A673 (cell line): ENCODE measurements at regions not wholly inside any gene's neighbourhood (a gene's known extent, or its start where the extent isn't known, plus 50 kb on each side); places are given as distances from the start of the nearest gene placed in this dataset.

Experiments used
- BruUV-seq: library from RNA; stranded (reverse); fragments of 400-500 nt; replicated peaks from 2 replicates; lab custom pipeline; 2021; lab: Mats Ljungman, UMichigan
- CTCF ChIA-PET: fragments of 300-600 bp; sonication (Branson Sonifier 250); formaldehyde crosslinking; loops from one replicate; lab custom pipeline; 2022; ENCODE audit warnings: antibody characterized with exemption; lab: Charles Lee
- POLR2A ChIA-PET: fragments of 300-600 bp; sonication (Branson Sonifier 250); formaldehyde crosslinking; loops from one replicate; lab custom pipeline; 2022; ENCODE audit warnings: antibody characterized with exemption; ENCODE audit not compliant: low non-redundant PET; lab: Charles Lee
- DNase-seq: peaks from one replicate; pipeline ENCODE4 v3.0.0-alpha.2; 2015; ENCODE audit warnings: low spot score
- H3K27ac ChIP-seq: fragments of 200-600 bp; sonication (generic); 2 replicates; pipeline ENCODE4 v1.5.1; 2016; ENCODE audit warnings: mixed run types, low read depth, mild to moderate bottlenecking, mixed read lengths, antibody characterized with exemption, low read length; ENCODE audit not compliant: poor library complexity, severe bottlenecking
- H3K27me3 ChIP-seq: fragments of 200-600 bp; sonication (generic); replicated peaks from 2 replicates; pipeline ENCODE4 v1.6.1; 2017; ENCODE audit warnings: mixed run types, low read depth, mild to moderate bottlenecking, mixed read lengths, antibody characterized with exemption, low read length; ENCODE audit not compliant: insufficient read depth, poor library complexity
- H3K36me3 ChIP-seq: fragments of 200-600 bp; sonication (generic); 2 replicates; pipeline ENCODE4 v1.6.1; 2016; ENCODE audit warnings: mixed run types, mild to moderate bottlenecking, mixed read lengths, antibody characterized with exemption, low read length; ENCODE audit not compliant: insufficient read depth, poor library complexity, severe bottlenecking
- H3K4me1 ChIP-seq: fragments of 200-600 bp; sonication (generic); 2 replicates; pipeline ENCODE4 v1.6.1; 2017; ENCODE audit warnings: mixed run types, mild to moderate bottlenecking, mixed read lengths, antibody characterized with exemption, low read length; ENCODE audit not compliant: insufficient read depth, poor library complexity, severe bottlenecking
- H3K4me3 ChIP-seq: fragments of 200-600 bp; sonication (generic); 2 replicates; pipeline ENCODE4 v1.5.1; 2016; ENCODE audit warnings: low read depth, mixed run types, mild to moderate bottlenecking, mixed read lengths, low read length; ENCODE audit not compliant: poor library complexity, severe bottlenecking
- H3K9me3 ChIP-seq: fragments of 200-600 bp; sonication (generic); 2 replicates; pipeline ENCODE4 v1.6.1; 2016; ENCODE audit warnings: mixed run types, low read depth, mild to moderate bottlenecking, mixed read lengths, antibody characterized with exemption, low read length; ENCODE audit not compliant: poor library complexity, severe bottlenecking
- EZH2 ChIP-seq: fragments of 200-600 bp; sonication (generic); IDR thresholded peaks from 2 replicates; pipeline ENCODE4 v1.6.1; 2017; ENCODE audit warnings: borderline replicate concordance, low read depth, mild to moderate bottlenecking, mixed read lengths, antibody characterized with exemption, low read length; ENCODE audit not compliant: poor library complexity, severe bottlenecking
- intact Hi-C: fragments of 100-400 bp; cut with micrococcal nuclease; formaldehyde crosslinking; loops from one replicate; pipeline ENCODE4 v1.10.0; 2022; ENCODE audit not compliant: unreplicated experiment
- TF ChIP-seq, protein P1 (sequence below): fragments of 300-800, 200-600 bp; sonication (generic); conservative IDR thresholded peaks from 2 replicates; pipeline ENCODE4 v1.5.1; 2017; ENCODE audit warnings: low read depth, mild to moderate bottlenecking, antibody characterized with exemption, low read length, moderate library complexity, mixed read lengths

DNA sequence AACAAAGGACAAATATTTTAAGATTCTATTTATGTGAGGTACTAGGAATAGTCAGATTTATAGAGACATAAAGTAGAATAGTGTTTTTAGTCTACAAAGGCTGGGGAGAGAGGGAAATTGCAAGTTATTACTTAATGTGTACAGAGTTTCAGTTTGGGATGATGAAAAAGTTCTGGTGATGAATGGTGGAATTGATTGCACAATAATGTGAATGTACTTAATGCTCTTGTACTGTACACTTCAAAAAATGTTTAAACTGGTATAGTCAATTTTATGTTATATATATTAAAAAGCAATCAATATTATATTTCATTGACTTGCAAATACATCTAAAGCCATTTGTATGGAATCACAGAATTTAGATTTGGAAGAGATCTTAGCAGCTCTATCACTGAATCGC, 213.4 kb downstream of the PPP1R3A start:
- Histone ChIP-seq H3K36me3 (no peaks in the 10 kb centered on the region), H3K4me1 (no peaks in the 10 kb centered on the region), H3K27ac (no peak overlapping the region), H3K27me3 (no peaks in the 10 kb centered on the region), H3K4me3 (no peak overlapping the region), H3K9me3 (no peaks in the 10 kb centered on the region)
- intact Hi-C loops: no loop called here
- TF ChIP-seq, protein P1, sequence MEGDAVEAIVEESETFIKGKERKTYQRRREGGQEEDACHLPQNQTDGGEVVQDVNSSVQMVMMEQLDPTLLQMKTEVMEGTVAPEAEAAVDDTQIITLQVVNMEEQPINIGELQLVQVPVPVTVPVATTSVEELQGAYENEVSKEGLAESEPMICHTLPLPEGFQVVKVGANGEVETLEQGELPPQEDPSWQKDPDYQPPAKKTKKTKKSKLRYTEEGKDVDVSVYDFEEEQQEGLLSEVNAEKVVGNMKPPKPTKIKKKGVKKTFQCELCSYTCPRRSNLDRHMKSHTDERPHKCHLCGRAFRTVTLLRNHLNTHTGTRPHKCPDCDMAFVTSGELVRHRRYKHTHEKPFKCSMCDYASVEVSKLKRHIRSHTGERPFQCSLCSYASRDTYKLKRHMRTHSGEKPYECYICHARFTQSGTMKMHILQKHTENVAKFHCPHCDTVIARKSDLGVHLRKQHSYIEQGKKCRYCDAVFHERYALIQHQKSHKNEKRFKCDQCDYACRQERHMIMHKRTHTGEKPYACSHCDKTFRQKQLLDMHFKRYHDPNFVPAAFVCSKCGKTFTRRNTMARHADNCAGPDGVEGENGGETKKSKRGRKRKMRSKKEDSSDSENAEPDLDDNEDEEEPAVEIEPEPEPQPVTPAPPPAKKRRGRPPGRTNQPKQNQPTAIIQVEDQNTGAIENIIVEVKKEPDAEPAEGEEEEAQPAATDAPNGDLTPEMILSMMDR: no peak
- no peak for TF ChIP-seq EZH2
- CTCF ChIA-PET: no interaction called here
- no peak for DNase-seq
- POLR2A ChIA-PET: no interaction called here
- BruUV-seq: no TSS peak

DNA sequence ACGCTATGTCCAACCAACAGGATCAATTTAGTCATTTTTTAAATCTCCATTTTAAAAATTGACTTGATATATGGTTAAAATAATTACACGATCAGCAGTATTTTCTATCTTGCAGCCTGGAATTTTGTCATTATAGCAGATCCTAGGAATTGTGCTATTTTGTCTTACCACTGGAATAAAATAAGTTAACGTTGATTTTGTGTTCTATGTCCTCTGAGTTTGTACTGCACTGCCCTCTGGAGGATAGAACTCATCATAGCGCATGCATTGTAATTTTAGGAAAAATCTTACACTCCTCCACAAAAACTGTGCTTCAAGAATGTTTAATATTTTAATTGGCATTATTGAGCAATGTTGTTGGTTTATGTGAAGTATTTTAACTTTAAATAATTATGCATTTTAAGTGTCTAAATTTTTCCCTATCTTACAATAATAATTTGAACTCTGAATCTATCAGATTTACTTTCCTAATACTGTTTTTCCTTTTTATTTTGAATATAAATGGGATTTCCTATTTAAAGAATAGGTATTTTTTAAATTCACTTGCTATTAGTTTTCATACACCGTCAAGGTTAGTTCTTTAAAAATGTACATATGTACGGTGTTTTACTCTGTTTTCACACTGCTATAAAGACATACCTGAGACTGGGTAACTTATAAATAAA, 220.1 kb downstream of the PPP1R3A start:
- H3K27me3 ChIP-seq: peaks cover 16% of the 10 kb centered on the region
- H3K27ac ChIP-seq: no peak overlapping the region
- H3K9me3 ChIP-seq: no peaks in the 10 kb centered on the region
- CTCF ChIA-PET: no interaction called here
- no peaks in the 10 kb centered on the region for H3K36me3 ChIP-seq
- intact Hi-C loops: loop anchor here (2.0 to 5.0 kb wide), 4 partner anchors 296 to 1146 kb away; no protein-coding TSS in a partner anchor
- H3K4me1 ChIP-seq: no peaks in the 10 kb centered on the region
- POLR2A ChIA-PET: no interaction called here
- no peak overlapping the region for H3K4me3 ChIP-seq
- TF ChIP-seq, protein P1: peak; percentile 83
- no peak for TF ChIP-seq EZH2
- peak; percentile 56 for DNase-seq
- BruUV-seq: no TSS peak

DNA sequence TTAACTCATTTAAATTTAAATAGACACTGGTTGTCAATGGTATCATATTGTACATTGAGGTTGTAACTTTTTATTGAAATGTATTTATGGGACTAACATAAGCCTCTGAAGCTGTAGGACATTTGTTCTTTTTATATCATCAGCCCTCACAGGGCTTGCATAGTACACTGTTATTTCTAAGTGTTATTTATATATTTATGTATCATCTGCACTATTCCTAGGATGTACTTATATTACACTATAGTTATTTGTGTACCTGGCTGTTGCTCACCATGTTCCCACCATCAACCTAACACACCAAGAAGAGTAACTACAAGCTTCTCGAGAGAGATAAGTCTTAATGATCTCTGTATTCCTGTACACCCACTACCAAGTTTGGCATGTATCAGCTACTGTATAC, 224.7 kb downstream of the PPP1R3A start:
- peaks cover 12% of the 10 kb centered on the region for H3K27me3 ChIP-seq
- H3K9me3 ChIP-seq: no peaks in the 10 kb centered on the region
- no peak overlapping the region for H3K4me3 ChIP-seq
- H3K4me1 ChIP-seq: no peaks in the 10 kb centered on the region
- TF ChIP-seq, protein P1: no peak
- no peak for TF ChIP-seq EZH2
- intact Hi-C loops: no loop called here
- BruUV-seq: no TSS peak
- DNase-seq: no peak
- ChIA-PET POLR2A (no interaction called here), CTCF (no interaction called here)
- no peaks in the 10 kb centered on the region for H3K36me3 ChIP-seq
- H3K27ac ChIP-seq: no peak overlapping the region
